ENCODE measurements at regions not wholly inside any gene's neighbourhood (a gene's known extent, or its start where the extent isn't known, plus 50 kb on each side); places are given as distances from the start of the nearest gene placed in this dataset.

GRCh38 chr4:108425988-108426387 is 194.4 kb upstream of the RPL34 start:
- no peak for TF ChIP-seq TARDBP (IDR thresholded peaks at IDR 0.05)
- TF ChIP-seq PKNOX1 (IDR thresholded peaks at IDR 0.05) = no peak
- TF ChIP-seq CTBP1 (IDR thresholded peaks at IDR 0.05; ENCODE audit: borderline replicate concordance) = no peak
- TF ChIP-seq ARNT (IDR thresholded peaks at IDR 0.05) = no peak
- no peak for TF ChIP-seq HDGF (IDR thresholded peaks at IDR 0.05; ENCODE audit: borderline replicate concordance)
- no peak for TF ChIP-seq FOXK2 (IDR thresholded peaks at IDR 0.05)
- TF ChIP-seq SP1 (IDR thresholded peaks at IDR 0.05) = no peak
